ENCODE measurements at regions not wholly inside any gene's neighbourhood (a gene's known extent, or its start where the extent isn't known, plus 50 kb on each side); places are given as distances from the start of the nearest gene placed in this dataset.
A peak's percentile ranks its signal among the peaks of the same experiment; 100 is the strongest.
"Not testable (repeated sequence)": the region's sequence is repeated elsewhere in the genome, so short reads cannot be mapped to it uniquely, and the experiment has no call there.

- no peak for DNase-seq
Observed at GRCh38 chr6:3962291-3963280, 113.4 kb downstream of the FAM50B start.

- no peak for DNase-seq
Observed at GRCh38 chr6:3963426-3963825, 114.3 kb downstream of the FAM50B start.

GRCh38 chr6:3965071-3965718, 113.7 kb downstream of the FAM217A start:
- DNase-seq = no peak

- DNase-seq = no peak
Observed at GRCh38 chr6:3966426-3966825, 112.5 kb downstream of the FAM217A start.

- DNase-seq = no peak
Observed at GRCh38 chr6:3970097-3970496, 108.8 kb downstream of the FAM217A start.

GRCh38 chr6:3973152-3973551, 105.8 kb downstream of the FAM217A start:
- DNase-seq = not testable (repeated sequence)

- peak; percentile 30 for DNase-seq
Observed at GRCh38 chr6:3977875-3978711, 100.8 kb downstream of the FAM217A start.

GRCh38 chr6:3978966-3979365, 100.0 kb downstream of the FAM217A start:
- not testable (repeated sequence) for DNase-seq

- no peak for DNase-seq
Observed at GRCh38 chr6:3981917-3982316, 97.0 kb downstream of the FAM217A start.

- no peak for DNase-seq
Observed at GRCh38 chr6:3983778-3984177, 95.2 kb downstream of the FAM217A start.

GRCh38 chr6:3984494-3984893, 94.4 kb downstream of the FAM217A start:
- DNase-seq = no peak

- DNase-seq = no peak
Observed at GRCh38 chr6:3986241-3986640, 92.7 kb downstream of the FAM217A start.

- DNase-seq = no peak
Observed at GRCh38 chr6:3987053-3987452, 91.9 kb downstream of the FAM217A start.

- no peak for DNase-seq
Observed at GRCh38 chr6:3987576-3987975, 91.4 kb downstream of the FAM217A start.

- DNase-seq = peak; percentile 72
Observed at GRCh38 chr6:3990692-3991491, 88.0 kb downstream of the FAM217A start.

GRCh38 chr6:3991941-3992340, 87.0 kb downstream of the FAM217A start:
- no peak for DNase-seq

GRCh38 chr6:3996349-3996748, 82.6 kb downstream of the FAM217A start:
- DNase-seq = no peak

GRCh38 chr6:3997177-3997770, 81.7 kb downstream of the FAM217A start:
- DNase-seq = no peak

- no peak for DNase-seq
Observed at GRCh38 chr6:3999800-4000661, 78.9 kb downstream of the FAM217A start.

GRCh38 chr6:4004249-4004648, 74.7 kb downstream of the FAM217A start:
- no peak for DNase-seq

All from NCI-H1694 (cell line).